HG03342 (cell line): ENCODE measurements at regions not wholly inside any gene's neighbourhood (a gene's known extent, or its start where the extent isn't known, plus 50 kb on each side); places are given as distances from the start of the nearest gene placed in this dataset.

Source experiments
- ATAC-seq: cut with Tn5 transposase; IDR thresholded peaks from one replicate; pipeline ENCODE4 v1.9.1; 2021; ENCODE audit warnings: mild to moderate bottlenecking, moderate library complexity; ENCODE audit not compliant: unreplicated experiment

DNA sequence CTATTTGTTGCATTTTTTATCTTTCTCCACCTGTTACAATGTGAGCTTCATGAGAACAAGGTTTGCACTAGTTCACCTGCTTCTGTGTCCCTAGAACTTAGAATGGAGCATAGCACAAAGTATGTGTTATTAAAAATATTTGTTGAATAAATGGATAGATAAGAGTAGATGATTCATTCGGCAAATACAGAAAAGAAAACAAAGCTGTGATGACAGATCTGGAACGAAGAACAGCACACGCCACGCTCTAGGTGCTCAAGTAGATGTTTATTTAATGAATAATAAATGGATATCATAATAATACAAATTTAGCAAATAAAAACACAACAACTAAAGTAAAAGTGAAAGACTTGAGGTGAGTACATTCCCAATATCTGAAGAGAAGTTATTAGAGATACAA lies 273.1 kb downstream of the HAO1 start:
- ATAC-seq, result no peak

DNA sequence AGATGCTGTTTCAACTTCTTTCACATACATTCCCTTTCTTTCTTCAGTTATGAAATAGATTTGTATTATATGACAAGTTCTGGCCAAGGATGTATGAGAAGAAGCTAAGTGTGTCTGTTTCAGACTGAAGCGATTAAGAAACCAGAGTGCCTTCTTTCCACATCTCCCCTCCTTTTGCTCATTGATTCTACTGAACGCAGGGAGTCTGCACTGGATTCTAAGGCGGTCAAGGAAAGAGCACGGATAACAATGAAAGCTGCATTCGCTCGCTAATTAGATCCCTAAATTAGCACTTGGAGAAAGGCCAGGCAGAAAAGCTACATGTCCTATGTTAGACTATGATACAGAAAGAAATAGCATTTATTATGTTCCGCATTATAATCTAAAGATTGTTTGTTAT lies 267.7 kb downstream of the HAO1 start:
- no peak for ATAC-seq

DNA sequence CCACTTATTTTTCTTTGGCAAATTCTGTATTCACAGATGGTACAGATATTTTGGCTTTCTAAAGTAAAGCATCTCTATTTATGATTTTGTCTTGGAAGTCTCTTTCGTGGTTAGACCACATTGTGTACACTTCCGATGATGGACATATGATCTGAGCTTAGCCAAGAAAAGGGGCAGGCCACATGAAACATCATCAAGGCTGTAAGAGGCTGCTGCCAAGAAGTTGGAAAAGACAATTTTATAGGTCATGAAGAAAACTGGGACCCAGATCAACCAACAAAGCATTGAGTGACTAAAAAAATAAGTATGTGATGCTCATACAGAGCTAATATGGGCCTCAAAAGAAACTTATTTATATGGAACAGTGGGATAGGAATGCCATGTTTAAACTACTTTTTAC lies 266.4 kb downstream of the HAO1 start:
- ATAC-seq, result no peak

DNA sequence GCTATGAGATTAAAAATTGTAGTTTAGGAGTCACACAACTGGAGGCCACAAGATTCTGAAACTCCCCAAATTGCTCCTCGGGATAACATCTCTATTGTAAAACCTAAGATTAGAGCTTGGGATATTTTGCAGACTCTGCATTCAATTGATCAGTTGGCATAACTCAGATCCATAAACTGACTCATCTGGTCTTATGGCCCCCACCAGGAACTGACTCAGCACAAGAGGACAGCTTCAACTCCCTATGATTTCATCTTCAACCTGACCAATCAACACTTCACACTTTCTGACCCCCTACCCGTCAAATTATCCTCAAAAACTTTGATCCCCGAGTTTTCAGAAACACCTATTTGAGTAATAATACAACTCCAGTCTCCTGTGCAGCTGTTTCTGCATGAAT lies 257.3 kb downstream of the HAO1 start:
- ATAC-seq, result no peak

DNA sequence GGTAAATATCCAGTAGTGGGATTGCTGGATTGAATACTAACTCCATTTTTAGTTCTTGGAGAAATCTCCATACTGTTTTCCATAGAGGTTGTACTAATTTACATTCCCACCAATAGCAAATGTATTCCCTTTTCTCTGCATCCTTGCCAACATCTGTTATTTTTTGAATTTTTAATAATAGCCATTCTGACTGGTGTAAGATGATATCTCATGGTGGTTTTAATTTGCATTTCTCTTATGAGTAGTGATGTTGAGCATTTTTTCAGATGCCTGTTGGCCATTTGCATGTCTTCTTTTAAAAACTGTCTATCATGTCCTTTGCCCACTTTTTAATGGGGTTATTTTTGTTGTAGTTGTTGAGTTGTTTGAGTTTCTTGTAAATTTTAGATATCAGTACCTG lies 253.2 kb downstream of the HAO1 start:
- no peak for ATAC-seq

DNA sequence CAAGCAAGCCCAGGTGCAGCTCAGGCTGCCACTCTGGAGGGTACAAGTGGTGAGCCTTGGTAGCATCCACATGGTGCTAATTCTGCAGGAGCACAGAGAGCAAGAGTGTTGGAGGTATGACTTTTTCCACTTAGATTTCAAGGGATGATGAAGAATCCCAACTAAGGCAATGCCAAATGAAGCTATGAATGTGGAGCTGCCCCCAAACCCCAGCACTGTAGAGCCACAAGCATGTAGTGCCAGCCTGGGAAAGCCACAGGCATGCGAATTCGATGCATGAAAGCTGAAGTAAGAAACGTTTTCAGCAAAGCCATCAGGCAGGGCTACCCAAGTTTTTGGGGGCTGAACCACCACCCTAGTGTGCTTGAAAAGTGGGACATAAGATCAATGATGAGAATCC lies 251.1 kb downstream of the HAO1 start:
- no peak for ATAC-seq

DNA sequence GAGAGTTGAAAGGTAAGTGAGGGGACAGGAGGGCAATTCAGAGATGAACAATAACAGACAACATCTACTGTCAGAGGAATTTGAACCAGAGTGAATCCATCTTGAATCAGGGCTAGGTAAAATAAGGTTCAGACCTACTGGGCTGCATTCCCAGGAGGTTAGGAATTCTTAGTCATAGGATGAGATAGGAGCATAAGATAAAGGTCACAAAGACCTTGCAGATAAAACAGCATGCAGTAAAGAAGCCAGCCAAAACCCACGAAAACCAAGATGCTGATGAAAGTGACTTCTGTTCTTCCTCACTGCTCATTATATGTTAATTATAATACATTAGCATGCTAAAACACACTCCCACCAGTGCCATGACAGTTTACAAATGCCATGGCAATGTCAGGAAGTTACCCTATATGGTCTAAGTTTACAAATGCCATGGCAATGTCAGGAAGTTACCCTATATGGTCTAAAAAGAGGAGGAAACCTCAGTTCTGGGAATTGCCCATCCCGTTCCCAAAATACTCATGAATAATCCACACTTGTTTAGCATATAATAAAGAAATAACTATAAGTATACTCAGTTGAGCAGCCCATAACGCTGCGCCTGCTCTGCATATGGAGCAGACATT lies 248.5 kb downstream of the HAO1 start:
- no peak for ATAC-seq

DNA sequence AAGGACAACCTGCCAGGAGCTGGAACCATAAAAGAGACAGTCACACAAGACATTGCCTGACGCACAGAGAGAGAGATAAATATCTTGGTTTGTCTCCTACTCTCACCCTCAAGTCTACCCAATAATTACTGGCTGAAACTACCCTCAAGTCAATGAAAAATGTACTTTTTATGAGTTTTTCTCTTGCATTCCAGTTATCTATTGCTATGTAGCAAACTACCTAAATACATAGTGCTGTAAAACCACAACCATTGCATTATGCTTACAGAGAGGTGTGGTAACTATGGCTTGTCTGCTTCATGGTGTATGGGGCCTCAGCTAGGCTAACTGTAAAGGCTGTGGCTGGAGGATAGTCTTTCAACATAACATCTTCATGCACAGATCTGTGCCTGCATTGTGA lies 247.8 kb downstream of the HAO1 start:
- no peak for ATAC-seq

DNA sequence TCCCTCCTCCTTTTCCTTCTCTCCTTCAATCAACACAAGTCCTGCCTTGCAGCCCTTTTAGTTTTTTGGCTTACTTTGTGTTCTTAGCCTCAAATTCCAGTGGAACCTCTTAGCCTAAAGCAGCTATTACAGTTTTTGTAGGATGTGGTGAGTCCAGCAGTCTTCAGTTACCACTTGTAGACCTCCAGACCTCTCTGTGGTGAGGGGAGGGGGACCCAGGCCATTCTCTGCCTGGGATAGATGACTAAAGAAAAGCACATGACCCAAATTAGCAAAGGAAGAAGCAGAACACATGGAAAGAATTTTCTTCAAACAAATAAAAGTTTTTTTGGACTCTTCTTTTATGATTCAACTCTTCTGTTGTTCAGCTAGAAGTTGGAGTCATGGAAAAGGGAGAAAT lies 246.5 kb downstream of the HAO1 start:
- no peak for ATAC-seq

DNA sequence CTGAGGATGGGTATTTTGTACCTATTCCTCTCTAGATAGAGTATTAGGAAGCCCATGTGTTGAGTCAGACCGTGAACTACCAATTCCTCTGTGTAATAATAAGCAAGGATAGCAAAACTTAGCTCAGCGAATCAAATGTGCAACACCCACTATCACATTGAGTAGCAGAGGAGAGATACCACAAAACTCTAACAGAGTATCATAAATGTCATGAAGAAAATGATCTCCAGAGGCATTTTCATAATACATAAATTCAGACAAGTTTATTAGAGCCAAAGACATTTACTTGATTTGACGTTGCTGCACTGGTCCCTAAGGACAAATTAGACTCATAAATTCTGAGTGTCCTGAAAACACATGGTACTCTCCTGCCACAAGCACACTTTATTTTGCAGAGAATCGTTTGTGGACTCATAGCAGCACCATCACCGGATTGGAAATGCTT lies 245.2 kb downstream of the HAO1 start:
- ATAC-seq, result no peak

DNA sequence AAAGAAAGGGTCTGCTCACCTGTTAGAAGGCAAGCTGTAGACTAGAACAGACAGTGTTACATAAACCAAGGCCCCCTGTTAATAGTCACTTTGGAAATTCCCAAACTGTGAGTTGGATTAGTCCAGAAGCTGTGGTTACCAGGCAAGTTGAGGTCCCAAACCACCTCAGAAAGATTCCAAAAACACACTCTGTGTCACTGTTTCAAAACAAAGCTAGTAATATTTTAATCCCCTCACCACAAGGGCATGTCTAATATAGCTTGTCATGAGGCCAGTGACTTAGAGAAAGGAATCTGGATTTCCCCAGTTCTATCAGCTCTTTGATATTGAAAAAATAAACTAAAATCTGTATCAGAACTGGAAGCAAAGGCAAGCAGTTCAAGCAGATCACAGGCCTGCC lies 244.6 kb downstream of the HAO1 start:
- no peak for ATAC-seq

DNA sequence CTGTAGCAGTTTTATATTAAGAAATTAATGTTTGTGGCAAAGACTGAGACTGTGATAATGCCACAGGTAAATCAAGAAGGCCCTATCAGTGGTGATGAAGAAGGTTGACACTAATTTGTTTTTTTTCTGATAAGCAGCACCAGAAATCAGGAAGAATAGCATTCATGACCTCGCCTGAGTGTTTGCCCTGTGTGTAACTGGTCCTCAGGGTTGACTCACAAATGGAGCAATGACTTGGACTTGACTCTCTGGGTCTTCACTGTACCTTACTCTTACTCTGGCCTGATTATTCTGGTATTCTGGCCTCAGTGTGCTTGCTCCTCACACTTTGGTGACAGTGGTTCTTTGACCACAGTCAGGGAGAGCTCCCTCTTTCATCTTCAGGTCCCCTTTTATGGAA lies 243.9 kb downstream of the HAO1 start:
- ATAC-seq, result no peak

DNA sequence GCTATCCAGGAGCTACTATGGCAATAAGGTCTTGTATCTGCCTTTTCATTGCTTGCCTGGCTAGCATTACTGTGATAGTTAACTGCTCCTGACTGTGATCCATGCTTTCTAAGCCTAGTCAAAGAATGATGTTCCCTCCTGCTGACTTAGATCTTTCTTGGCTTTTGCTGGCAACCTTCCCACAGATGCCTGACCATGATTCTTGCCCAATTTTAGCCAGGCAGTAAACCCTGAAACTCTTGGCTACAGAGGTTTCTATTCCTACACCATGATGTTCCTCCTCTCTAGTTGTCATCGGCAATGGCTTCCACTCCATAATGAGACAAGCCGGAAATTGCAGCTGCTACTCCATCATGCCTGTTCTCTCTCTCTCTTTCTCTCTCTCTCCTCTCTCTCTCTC lies 238.1 kb downstream of the HAO1 start:
- no peak for ATAC-seq

DNA sequence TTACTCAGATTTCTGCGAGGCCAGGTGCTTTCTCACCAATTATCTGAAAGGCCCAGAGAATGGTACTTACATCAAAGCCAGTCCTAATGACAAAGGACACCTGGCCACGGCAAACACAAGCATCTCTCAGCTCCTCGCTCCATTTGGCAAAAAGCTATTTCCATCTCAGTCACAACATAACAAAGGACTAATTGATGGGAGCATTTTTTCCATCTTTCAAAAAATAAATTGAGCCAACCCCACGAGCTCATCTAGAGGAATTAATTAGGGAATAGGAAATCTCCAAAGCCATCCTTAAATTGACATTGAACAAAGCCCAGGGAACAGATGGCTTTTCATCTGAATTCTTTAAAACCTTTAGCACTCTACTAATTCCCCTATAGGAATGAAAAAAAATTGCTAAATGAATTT lies 236.7 kb downstream of the HAO1 start:
- ATAC-seq, result no peak

DNA sequence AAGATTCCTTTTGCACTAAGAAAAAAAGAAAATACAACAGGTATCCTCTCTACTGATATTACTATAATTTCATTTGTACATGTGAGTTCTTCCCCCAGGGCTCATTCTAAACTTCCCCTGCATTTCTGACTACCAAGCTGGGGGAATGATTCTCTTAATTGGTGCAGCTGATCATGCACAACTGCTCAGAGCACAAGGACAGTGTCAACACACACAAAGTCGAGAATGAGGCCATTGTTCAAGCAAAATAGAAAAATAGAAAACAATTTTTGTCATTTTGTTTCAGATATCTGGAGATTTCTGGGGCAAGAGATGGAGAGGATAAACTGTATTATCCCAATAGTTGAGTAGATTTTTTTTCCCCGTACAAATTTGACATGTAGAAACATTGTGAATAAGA lies 236.3 kb downstream of the HAO1 start:
- ATAC-seq, result no peak

DNA sequence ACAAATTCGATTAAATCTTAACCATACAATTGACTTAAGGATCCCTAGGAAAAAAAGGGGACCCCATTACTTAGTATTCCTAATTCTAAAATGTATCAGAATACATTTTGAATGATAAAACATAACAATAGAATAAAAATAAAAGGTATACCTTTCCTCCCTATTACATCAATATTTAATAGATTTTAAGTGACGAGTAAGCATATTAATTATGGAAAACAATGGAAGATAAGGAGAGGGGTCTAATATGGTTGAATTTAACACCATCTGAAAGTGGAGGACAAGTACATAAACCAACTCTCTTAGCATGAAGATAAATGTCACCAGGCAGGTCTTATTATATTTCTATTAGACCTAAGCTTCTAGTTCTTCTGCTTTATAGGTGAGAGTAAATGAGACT lies 232.1 kb downstream of the HAO1 start:
- ATAC-seq, result no peak

DNA sequence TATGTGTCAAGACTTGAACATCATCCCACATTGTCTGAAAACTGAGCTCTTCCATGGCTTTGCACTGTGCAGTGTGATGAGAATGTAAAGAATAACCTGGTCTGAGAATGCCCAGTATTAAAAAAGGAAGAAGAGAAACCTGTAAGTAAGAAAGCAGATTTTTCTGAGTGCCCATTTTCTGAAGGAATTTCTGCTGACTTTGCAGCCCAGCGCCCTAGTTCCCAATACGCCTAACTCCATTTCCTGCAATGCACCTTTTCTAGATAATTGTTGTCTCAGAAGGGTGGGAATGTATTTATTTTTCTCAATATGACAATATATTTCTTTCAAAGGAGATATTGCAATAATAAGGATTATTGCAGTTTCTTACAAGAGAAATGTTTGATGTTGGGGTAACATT lies 231.5 kb downstream of the HAO1 start:
- ATAC-seq, result no peak

DNA sequence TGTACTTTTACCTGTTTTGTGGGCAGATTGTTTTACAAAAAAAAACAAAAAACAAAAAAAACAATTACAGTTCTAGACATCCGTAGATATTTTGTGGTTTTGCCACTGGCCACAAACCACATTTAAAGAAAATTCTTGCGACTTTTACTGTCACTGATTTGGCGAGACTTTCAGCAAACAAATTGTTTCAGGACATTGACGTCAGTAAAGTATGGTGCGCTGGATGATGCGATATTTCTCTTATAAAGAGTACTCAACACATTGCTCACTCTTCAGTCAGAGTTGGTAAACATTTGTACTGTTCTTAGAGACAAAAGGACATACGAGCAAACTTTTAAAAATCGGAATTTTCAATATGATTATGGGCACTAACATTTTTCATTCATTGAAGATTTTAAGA lies 229.8 kb downstream of the HAO1 start:
- ATAC-seq, result no peak

DNA sequence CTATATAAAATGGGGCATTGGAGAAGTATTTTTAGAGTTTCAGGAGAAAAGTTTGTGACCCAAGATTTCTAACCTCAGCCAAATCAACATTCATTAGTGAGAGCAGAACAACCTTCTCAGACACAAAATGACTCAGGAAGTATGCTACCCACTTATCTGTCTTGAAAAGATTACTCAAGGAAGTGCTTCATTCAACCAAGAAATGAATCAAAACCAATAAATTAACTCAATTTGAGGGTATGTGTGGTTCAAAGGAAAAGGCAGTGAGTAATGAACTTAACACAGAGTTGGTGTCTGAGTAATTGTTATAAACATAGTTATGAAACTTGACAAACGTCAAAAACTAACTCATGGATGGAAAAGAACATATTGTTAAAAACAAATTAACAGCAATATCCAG lies 227.6 kb downstream of the HAO1 start:
- ATAC-seq, result no peak

DNA sequence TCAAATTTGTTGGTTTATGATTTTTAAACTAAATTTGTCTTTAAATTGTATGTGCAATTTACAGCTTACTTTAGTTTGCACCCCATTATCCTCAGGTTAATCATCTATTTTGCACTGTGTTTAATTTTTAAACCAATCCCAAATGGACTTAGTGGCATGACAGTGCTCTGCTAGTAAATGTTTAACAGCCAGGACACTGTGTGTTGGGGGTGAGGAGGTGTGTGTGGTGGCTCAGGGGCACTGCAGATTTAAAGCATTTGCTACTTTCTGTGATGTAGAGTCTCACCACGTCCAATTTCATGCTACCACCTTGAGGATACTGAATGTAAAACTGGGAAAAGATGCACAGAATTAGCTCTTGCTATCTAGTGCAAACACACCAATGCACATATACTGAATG lies 225.7 kb downstream of the HAO1 start:
- ATAC-seq, result no peak

DNA sequence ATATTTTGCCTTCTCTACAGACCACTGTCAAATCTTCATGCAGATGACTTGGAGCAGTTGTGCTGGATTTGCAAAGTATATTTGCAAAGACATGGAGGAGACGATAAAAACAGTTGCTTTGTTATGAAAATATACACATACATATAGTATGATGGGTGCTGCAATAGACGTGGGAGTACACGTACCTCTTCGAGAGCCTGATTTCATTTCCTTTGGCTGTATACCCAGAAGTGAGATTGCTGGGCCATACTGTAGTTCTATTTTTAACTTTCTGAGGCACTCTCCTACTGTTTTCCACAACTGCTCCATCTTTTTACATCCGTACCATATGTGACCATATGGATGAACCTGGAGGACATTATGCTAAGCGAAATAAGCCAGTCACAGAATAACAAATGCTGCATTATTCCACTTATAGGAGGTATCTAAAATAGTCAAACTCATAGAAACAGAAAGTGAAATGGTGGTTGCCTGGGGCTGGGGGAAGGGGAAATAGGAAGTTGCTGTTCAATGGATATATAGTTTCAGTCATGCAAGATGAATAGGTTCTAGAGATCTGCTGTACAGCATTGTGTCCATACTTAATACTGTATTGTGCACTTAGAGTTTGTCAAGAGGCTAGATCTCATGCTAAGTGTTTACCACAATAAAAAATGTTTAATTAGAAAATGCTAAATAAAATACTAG lies 223.8 kb downstream of the HAO1 start:
- ATAC-seq, result no peak

DNA sequence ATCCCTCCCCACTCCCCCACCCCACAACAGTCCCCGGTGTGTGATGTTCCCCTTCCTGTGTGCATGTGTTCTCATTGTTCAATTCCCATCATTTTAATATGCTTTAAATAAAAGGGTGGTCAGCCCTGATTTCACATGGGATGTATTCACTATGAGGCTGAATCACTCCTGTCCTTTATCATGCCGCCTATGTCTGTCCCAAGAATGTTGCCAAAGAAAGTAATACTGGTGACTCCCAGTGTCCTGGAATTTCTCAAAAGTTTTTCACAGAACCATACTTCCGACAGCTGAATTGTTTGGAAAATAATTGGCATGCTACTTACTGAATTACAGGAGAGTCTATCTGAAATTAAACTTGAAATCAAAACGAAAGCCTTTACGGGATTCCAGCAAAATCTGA lies 217.7 kb downstream of the HAO1 start:
- no peak for ATAC-seq

DNA sequence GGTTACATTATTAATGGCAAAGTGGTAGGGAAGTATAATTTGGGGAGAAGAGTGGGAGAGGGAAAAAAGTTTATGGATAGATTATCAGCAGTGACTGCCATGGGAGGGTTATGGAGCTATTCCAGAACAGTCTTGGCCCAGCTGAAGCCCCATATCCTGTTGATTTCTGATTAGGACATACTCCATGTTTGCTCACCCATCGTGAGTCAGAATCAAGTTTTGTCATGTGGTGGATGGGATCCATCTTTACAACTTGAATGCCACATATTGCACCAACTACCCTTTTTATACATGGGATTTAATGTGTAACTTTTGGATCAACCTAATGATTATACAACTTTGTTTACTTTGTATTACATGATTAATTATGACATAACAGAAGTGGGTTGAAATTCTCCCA lies 217.0 kb downstream of the HAO1 start:
- ATAC-seq, result no peak
